ENCODE measurements at regions not wholly inside any gene's neighbourhood (a gene's known extent, or its start where the extent isn't known, plus 50 kb on each side); places are given as distances from the start of the nearest gene placed in this dataset.
"Not testable (repeated sequence)": the region's sequence is repeated elsewhere in the genome, so short reads cannot be mapped to it uniquely, and the experiment has no call there.

DNA sequence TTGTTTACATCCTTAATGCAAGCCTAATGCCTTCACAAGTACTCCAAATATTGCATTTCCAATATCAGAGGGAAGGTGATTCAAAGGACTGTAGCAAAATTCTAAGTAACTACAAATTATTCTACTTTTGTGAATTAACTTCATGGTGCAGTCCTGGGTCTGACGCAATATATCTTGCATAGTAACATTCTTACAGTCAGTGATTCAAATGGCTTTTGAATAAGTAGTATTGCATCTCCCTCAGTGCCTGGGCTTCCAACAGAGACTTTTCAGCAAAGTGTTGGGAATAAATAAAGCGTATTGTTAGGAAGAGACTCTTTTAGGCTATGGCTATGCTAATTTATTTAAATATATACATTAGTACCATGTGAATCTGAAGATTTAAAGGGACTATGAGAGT is 564.7 kb upstream of the COBL start:
- DNase-seq: no peak

DNA sequence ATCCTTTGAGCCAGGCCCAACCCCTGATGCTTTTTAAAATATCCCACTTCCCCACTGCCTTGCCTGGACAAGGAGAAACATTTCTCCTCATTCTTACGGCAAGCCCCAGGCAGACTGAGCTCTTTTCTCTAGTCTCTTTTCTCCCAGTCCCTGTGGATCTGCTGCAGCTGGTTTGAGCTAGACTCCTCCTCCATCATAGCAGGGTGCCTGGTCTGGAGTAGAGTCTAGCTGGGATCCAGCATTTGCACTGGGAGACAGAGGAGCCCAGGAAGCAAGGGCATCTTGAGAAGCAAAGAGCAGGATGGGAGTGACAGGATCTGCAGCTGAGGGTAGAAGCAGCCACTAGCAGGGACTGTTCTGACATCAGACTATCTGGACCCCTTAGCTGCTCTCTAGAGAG is 562.3 kb upstream of the COBL start:
- DNase-seq: no peak

DNA sequence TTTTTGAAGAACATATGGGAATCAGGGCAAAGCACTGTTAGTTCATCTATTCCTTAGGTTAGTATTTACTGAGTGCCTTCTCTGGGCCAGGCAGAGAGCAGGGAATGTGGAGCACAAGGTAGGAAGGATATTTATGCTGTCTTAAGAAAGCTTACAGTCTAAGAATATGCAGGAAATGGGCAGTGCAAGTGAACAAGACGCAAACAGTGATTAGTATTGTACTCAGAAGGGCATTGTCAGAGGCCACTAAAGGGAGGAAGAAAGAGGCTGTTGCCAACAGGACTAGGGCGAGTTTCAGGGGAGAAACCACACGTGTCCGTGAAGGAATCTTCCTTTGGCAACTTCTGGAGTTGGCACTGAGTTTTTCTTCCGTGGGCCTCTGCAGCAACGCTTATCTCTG is 552.8 kb upstream of the COBL start:
- DNase-seq: no peak

DNA sequence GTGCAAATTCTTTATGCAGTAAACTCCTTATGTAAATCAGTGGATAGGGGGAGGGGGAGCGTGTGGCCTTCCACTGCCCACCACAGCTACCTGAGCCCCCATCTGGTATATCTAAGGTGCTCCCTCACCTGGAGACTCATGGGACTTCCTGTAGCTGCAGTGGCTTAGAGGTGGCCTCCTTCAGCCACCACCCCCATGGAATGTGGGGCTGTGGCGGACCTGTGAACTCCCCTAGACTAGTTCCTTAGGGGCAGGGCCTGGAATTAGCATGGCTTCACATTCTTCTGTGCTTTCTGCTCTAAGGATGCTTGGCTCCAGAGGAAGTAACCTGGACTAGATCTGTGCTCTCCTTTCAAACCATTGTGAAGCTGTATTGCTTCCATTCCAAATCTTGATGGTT is 550.5 kb upstream of the COBL start:
- DNase-seq: no peak

DNA sequence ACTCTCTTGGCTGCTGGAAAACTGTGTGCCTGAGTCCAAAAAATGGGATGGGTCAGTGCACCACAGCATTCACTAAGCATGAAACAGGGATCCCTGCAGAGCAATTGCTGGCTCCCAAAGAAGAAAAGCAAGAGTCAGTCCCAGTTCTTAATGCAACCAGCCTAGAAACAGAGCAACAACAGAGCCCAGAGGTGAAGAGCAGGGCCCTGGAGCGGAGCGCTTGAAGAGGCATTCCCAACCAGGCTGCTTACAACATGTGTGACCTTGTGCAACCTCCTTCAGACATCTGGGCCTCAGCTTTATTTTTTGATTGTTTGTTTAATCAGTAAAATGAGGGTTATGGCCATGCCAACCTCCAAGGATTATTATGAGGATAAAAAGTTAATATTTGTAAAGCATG is 543.7 kb upstream of the COBL start:
- no peak for DNase-seq

DNA sequence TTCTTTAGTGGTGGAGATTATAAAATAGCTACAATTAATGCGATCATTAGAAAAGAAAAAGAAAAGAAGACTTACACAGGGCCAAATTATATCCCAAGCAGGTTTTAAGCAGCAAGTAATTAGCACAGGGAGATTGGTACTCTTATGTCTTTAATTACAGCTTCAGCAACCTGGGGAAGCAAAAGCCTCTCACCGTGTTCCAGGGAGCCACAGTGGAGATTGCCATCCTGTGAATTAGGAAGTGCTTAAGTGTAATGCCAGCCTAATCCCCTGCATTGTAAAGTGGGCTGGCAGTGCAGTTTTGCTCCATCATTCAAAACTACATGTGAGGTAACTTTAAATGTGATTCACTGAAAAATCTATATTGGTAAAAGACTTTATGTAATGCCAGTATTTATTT is 533.5 kb upstream of the COBL start:
- no peak for DNase-seq

DNA sequence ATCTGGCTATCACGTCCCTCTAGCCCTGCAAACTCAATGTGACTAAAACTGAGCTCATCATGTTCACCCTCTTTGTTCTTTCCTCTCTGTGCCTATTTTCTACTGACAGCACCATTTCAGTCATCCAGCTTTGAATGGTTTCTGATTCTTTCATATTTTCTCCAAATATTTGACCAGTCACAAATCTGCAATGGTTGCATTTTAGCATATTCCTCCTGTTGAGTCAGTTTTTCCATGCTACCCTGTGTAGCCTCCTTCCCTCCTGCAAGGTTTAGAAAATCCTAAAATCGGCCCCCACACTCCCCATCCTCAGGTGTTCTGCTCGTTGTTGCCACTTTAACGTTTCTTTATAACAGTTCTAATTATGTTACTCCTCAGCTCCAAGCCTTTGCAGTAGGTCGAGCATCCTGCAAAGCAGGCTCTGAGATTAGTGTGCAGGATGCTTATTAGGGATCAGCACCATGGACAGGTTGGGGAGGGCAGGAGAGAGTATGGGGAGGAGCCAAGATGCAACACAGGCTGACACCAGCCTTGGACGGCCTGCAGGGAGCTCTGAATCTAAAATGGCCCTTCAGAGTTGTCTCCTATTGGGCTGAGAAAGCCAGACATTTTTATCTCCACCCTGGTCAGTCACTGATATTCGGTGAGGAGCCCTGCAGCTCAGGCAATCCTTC is 531.0 kb upstream of the COBL start:
- DNase-seq: no peak

DNA sequence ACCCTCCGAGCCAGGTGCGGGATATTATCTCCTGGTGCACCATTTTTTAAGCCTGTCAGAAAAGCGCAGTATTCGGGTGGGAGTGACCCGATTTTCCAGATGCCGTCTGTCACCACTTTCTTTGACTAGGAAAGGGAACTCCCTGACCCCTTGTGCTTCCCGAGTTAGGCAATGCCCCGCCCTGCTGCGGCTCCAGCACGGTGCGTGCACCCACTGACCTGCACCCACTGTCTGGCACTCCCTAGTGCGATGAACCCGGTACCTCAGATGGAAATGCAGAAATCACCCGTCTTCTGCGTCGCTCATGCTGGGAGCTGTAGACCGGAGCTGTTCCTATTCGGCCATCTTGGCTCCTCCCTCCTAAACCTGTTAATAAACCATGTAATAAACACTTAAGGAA is 522.5 kb upstream of the COBL start:
- DNase-seq: not testable (repeated sequence)

DNA sequence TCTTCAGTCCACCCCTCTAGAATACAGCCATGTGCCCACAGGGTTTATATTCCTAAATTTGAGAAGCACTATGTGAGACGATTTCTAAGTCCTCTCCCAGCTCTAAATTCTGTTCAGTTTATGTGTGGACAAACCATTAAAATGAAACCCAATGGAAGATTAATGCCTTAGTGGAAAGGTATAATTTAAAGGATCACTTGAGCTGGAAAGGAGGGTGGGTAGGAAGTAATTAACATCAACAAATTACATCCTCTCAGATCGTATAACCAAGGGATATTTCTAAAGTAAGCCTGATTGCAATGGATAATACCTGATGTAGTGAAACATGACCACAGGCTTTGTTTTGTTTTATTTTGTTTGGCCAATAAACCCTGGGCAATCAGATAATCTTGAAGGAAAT is 511.0 kb upstream of the COBL start:
- no peak for DNase-seq

DNA sequence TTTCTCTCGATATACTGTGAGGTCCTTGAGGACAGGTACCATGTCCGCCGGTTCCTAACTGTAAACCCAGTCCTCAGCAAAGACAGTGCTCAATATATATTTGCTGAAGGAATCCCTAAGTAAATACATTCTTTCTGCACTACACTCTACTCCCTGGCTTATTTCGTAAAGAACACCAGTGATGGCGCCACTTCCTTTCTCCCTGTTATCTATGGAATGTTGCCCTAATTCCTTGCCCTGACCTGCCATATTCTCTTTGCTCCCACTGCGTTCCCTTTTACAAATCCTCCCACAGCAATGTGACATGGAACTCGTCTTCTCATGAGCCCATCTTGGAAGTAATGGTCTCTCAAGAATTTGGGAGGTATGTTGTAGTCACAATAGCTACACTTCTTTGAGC is 507.4 kb upstream of the COBL start:
- DNase-seq: no peak

DNA sequence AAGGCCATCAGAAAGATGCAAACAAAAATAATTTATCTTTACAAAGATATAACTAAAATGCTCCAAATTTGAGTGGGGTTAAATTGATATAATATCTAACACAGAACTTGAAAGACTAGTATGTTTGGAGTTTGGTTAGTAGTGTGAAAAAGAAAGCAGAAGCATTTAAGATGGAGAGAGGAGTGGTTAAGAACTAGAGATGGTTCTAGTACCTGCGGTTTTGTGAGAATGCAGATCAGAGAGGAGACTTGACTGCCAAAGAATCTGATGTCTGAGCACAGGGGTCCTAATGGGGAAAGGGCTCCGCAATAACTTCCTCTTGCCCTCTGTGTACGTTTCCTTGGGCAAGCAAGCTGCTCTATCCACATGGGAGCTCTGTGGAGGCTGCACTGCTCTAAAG is 506.8 kb upstream of the COBL start:
- DNase-seq: no peak

DNA sequence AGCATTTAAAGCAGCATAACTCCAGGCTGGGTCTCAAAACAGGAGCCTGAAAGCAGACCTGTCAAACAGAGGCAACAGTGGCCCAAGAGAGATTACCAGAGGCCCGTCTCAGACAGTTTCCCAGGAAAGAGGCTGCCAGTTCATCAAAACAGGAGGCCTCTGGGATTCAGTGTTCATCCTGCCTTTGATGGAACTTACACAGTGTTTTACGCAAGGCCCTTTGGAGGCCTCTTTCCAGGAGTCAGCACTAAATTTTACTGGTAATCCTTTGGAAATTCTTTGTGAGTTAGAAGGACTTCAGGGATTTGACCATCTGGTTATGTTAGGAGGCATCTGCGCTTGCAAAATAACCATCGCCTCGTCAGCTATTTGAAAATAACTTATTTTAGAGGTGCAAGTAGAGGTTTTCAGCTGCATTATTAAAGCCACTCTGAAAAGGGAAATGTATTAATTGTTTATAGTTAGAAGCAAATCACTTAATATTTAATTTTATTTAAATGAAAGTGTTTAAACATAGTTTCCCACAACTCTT is 501.2 kb upstream of the COBL start:
- no peak for DNase-seq

DNA sequence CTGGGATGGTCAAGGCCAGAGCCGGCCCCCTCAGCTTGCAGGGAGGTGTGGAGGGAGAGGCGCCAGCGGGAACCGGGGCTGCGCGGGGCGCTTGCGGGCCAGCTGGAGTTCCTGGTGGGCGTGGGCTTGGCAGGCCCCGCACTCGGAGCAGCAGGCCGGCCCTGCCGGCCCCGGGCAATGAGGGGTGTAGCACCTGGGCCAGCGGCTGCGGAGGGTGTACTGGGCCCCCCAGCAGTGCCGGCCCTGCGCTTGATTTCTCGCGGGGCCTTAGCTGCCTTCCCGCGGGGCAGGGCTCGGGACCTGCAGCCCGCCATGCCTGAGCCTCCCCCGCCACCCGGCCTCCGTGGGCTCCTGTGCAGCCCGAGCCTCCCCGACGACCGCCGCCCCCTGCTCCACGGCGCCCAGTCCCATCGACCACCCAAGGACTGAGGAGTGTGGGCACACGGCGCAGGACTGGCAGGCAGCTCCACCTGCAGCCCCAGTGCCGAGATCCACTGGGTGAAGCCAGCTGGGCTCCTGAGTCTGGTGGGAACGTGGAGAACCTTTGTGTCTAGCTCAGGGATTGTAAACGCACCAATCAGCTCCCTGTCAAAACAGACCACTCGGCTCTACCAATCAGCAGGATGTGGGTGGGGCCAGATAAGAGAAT is 489.3 kb upstream of the COBL start:
- DNase-seq: not testable (repeated sequence)

DNA sequence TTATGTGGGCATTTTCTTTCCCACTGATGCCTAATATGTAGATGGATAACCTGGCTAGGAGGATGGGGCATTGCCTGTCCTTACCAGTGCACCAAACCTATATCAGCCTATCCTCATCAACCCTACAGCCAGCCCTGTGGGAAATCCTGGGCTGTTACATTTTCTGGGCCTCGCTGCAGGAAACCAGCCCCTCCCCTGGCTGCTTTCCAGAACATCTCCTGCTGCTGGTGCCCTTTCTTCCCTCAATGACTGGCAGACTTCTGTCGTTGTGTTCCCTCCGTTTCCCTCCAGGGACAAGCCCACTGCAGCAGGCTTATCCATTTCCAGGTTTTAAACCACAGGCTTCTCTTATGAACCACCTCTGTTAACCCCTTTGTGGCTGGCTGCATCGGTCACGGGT is 486.1 kb upstream of the COBL start:
- no peak for DNase-seq

DNA sequence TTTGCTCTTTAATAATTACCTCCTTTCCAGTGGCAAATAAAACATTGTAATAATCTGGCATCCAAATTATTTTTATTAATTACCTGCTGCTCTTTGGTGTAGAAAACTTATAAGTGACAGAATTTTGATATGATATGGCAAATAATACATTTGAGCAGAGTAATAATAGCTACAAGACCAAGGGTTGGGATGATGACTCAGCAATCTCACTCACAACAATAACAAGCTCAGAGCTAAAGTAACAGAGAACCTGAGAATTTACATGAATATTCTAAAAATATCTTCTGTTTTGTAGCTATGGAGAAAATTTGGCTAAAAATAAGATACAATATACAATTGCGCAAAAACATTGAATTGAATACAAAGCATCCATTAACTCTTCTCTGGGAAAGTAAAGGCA is 480.8 kb upstream of the COBL start:
- no peak for DNase-seq

DNA sequence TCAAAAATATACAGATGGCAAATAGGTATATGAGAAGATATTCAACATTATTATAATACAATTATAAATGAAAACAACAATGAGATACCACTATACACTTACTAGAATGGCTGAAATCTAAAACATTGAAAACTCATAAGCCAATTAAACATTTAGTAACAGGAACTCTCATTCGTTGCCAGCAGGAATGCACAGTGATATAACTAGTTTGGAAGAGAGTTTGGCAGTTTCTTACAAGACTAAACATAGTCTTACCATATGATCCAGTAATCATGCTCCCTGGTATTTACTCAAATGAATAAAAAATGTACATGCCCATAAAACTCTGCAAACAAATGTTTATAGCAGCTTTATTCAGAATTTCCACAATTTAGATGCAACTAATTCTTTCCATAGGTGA is 476.2 kb upstream of the COBL start:
- DNase-seq: no peak

DNA sequence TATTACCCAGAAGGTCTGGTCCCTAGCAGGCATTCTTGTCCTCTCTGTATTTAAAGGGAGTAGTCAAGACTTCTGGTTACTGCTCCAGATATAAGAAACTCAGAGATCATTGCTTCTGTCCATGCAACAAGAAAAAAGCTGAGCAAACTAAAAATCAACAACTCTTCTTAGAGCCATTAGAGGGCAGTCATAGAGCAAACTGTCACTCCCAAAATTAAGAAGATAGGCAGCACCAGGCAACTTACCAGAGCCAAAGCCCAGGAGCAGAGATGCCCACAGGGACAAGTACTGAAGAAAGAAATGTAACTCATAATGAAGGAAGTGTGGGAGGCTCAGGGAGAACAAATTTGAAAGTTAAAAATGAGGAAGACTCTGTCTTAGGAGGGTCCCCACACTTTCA is 472.9 kb upstream of the COBL start:
- DNase-seq: no peak

DNA sequence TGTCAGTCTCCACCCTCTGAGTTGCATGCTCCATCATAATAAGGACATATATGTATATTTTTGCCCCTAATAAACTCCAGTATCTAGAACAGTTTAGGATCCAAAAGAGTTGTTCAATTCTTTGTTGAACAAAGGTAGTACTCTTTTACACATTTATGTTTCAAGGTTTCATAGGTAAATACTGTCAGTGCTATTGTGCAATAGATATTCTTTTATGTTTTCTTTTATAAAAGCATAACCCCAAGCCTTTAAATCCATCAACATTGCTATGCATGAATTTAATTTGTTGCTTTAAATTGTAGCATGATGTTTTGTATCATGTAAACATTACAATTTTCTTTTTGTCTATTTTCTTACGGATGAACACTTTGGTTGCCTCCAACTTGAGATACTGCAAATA is 469.7 kb upstream of the COBL start:
- DNase-seq: no peak

DNA sequence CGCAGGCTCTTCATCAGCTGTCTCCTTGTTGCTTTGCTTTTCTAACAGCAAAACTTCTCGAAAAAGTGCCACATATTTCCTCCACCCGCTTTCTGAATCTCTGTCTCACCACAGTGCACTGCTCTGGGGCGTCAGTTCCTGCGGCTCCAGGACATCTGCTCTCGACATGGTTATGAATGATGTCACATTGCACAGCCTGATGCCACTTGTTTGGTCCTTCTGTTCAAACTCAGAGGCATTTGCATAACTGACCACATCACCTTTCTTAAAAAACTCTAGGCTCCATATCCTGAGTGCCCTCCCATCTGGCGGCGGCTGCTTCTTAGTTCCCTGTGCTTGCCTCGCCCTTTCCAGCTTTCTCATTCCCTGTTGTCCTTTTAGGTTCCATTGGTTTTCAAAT is 469.3 kb upstream of the COBL start:
- no peak for DNase-seq

DNA sequence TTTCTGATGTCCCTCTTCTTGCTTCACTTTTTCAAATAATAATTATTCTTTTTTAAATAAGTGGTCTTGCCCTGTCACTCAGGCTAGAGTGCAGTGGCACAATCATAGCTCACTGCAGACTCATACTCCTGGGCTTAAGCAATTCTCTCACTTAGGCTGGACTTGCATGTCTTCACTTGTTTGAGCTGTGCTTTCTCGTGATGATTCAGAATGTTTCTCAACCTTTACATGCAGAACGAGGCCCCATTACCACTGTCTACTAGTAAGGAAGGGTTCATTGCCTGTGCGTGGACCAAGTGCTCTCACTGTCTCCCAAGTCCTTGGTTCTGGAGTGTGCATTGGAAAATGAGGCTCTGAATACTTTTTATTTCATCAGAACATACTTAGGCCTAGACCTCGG is 468.6 kb upstream of the COBL start:
- DNase-seq: no peak

DNA sequence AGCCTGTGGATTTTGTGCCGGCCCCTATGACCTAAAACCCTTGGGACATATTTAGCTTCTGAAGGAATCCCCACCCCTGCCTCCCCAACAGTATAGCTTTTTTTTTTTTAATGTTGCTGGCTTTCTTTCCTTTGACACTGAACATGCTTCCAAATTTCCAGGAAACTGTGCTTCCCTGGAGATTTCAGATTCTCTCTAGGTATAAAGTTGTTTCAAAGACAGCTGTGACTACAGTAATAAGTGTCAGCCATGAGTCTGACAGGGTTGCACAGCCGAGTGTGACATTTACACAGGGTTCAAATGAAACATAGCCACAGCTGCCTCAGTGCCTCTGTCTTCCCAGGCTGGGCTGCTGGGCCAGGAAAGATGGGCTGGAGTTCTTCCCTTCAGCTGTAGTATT is 466.6 kb upstream of the COBL start:
- DNase-seq: no peak

DNA sequence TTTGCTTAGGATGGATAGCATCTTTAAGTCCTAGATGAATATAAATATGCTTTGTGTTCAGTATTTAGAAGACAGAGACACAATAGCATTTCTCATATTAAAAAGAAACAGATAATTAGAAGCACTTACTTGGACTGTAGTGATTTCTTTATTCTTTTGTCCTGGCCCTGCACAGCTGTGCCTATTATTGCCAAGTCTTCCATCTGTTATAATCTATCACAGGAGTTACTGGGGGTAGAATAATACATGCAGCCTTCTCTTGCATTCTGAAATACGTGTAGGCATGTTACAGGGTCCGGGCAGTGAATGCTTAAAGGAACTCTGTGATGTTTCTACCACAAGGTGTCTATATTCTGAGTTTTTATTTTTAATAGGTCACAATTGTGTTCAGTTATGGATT is 461.5 kb upstream of the COBL start:
- no peak for DNase-seq

DNA sequence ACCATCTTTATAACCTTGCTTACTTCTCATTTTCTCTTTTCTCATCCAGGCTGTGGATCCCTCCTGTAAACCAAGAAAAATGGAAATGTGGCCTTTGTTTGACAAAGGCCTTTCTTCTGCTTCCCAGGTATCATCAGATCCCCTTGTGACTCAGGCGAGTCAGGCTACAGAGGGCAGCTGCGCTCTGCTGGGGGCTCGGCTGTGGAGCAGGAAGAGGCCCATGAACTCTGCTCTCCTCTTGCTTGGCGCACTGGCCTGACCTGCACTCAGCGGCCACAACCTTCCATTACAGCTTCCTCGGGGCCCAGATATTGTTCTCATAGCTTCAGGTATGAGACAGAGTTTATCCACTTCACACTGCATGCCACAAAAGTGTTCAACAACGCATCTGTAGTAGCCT is 457.6 kb upstream of the COBL start:
- DNase-seq: no peak

DNA sequence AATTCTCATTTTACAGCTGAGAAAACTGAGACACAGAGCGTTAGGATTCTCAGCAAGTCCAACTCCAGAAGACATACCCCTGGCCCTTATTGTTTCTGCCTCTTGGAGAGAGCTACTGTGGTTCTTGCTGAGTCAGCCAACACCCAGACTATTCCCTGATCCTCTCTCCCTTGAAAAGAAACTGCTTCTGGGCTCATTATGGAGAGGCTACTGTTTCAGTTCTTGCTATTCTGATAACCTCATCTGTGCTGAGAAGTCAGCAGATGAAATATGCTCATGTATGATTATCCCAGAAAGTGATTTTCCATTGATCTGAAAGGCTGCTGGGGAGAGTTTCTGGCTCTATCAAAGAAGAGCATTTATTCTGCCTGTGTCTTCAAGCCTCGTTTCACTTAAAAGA is 455.6 kb upstream of the COBL start:
- DNase-seq: no peak

DNA sequence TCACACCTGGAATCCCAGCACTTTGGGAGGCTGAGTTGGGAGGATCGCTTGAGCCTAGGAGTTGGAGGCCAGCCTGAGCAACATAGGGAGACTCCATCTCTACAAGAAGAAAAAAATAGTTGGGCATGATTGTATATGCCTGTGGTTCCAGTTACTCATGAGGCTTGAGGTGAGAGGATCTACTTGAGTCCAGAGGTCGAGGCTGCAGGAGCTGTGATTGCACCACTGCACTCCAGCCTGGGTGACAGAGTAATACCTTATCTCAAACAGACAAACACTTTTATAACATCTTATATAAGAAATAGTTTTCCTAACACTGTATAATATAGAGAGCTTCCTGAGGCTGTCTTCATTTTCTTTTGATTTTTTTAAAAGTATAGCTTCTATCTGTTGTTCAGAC is 448.4 kb upstream of the COBL start:
- no peak for DNase-seq
